ENCODE measurements at regions not wholly inside any gene's neighbourhood (a gene's known extent, or its start where the extent isn't known, plus 50 kb on each side); places are given as distances from the start of the nearest gene placed in this dataset.

GRCh38 chr11:95524314-95525036, 265.1 kb downstream of the FAM76B start:
- 85 to 97% (median 93%) methylated on average over 4 of the region's 4 CpGs for WGBS, 5 donors
- DNase-seq: no peak
- intact Hi-C loops (cut with DNase I; ENCODE audit: low total_unique reads): no loop called here
- Histone ChIP-seq H3K4me3 (no peak overlapping the region), H3K36me3 (no peaks in the 10 kb centered on the region), H3K4me1 (no peaks in the 10 kb centered on the region), H3K9me3 (no peaks in the 10 kb centered on the region), H3K27me3 (replicated peaks in 1 of 7) (no peaks in the 10 kb centered on the region), H3K27ac (no peak overlapping the region)
- TF ChIP-seq POLR2A (IDR thresholded peaks at IDR 0.05): no peak
- no peak for TF ChIP-seq POLR2AphosphoS5 (IDR thresholded peaks at IDR 0.05)
- TF ChIP-seq CTCF (IDR thresholded peaks at IDR 0.05 in 8 of 11, conservative IDR thresholded peaks at IDR 0.05 in 3 of 11): no peak

- TF ChIP-seq CTCF (IDR thresholded peaks at IDR 0.05 in 8 of 11, conservative IDR thresholded peaks at IDR 0.05 in 3 of 11): no peak
- no peak for TF ChIP-seq POLR2AphosphoS5 (IDR thresholded peaks at IDR 0.05)
- no peak for TF ChIP-seq POLR2A (IDR thresholded peaks at IDR 0.05)
- no peaks in the 10 kb centered on the region for H3K27me3 ChIP-seq (replicated peaks in 1 of 7)
- intact Hi-C loops (cut with DNase I; ENCODE audit: low total_unique reads): no loop called here
Observed at GRCh38 chr11:95522874-95523273, 266.7 kb downstream of the FAM76B start.

GRCh38 chr11:95521862-95522261, 267.7 kb downstream of the FAM76B start:
- Histone ChIP-seq H3K27me3 (replicated peaks in 1 of 7) (no peaks in the 10 kb centered on the region), H3K4me1 (peaks cover 0 to 5% (median 0%) of the 10 kb centered on the region in 6 donors), H3K36me3 (no peaks in the 10 kb centered on the region), H3K27ac (no peak overlapping the region), H3K4me3 (no peak overlapping the region), H3K9me3 (no peaks in the 10 kb centered on the region)
- WGBS, 5 donors: 88 to 93% (median 92%) methylated on average over 5 of the region's 5 CpGs
- intact Hi-C loops (cut with DNase I; ENCODE audit: low total_unique reads): no loop called here
- TF ChIP-seq CTCF (IDR thresholded peaks at IDR 0.05 in 8 of 11, conservative IDR thresholded peaks at IDR 0.05 in 3 of 11): no peak
- no peak for TF ChIP-seq POLR2AphosphoS5 (IDR thresholded peaks at IDR 0.05)
- no peak for TF ChIP-seq POLR2A (IDR thresholded peaks at IDR 0.05)
- DNase-seq: no peak

More at GRCh38 chr11:95522874-95523273, 266.7 kb downstream of the FAM76B start:
- no peak for DNase-seq
- Histone ChIP-seq H3K4me3 (no peak overlapping the region), H3K9me3 (no peaks in the 10 kb centered on the region), H3K27ac (no peak overlapping the region), H3K36me3 (no peaks in the 10 kb centered on the region), H3K4me1 (no peaks in the 10 kb centered on the region)
- WGBS, 5 donors: 67 to 98% (median 81%) methylated on average over 4 of the region's 4 CpGs

GRCh38 chr11:95521133-95521542, 268.4 kb downstream of the FAM76B start:
- no peak for DNase-seq
- Histone ChIP-seq H3K36me3 (no peaks in the 10 kb centered on the region), H3K27ac (no peak overlapping the region), H3K4me1 (peaks cover 0 to 5% (median 0%) of the 10 kb centered on the region in 6 donors), H3K9me3 (no peaks in the 10 kb centered on the region), H3K4me3 (no peak overlapping the region), H3K27me3 (replicated peaks in 1 of 7) (no peaks in the 10 kb centered on the region)
- 74 to 91% (median 77%) methylated on average over 4 of the region's 4 CpGs for WGBS, 5 donors
- intact Hi-C loops (cut with DNase I; ENCODE audit: low total_unique reads): no loop called here
- TF ChIP-seq POLR2A (IDR thresholded peaks at IDR 0.05) (no peak), CTCF (IDR thresholded peaks at IDR 0.05 in 8 of 11, conservative IDR thresholded peaks at IDR 0.05 in 3 of 11) (no peak), POLR2AphosphoS5 (IDR thresholded peaks at IDR 0.05) (no peak)

All from spleen (tissue), 11 donors.